ENCODE measurements at regions not wholly inside any gene's neighbourhood (a gene's known extent, or its start where the extent isn't known, plus 50 kb on each side); places are given as distances from the start of the nearest gene placed in this dataset.

- ATAC-seq (no peak), DNase-seq (no peak)
- Histone ChIP-seq H3K27me3 (no peaks in the 10 kb centered on the region), H3K36me3 (no peaks in the 10 kb centered on the region), H3K4me1 (no peaks in the 10 kb centered on the region), H3K27ac (no peak overlapping the region), H3K4me3 (no peak overlapping the region), H3K9me3 (no peaks in the 10 kb centered on the region)
- in situ Hi-C loops (cut with MboI; ENCODE audit: low sequenced_read_pairs in 4 of 4): no loop called here
- intact Hi-C loops (cut with DNase I; ENCODE audit: low total_unique reads): no loop called here
- TF ChIP-seq CTCF (IDR thresholded peaks at IDR 0.05 in 4 of 5, conservative IDR thresholded peaks at IDR 0.05 in 1 of 5): no peak
- no peak for TF ChIP-seq POLR2A (IDR thresholded peaks at IDR 0.05)
Measured at GRCh38 chr4:127445471-127445870, 187.3 kb upstream of the INTU start.

- no peak for TF ChIP-seq POLR2A (IDR thresholded peaks at IDR 0.05)
- TF ChIP-seq CTCF (IDR thresholded peaks at IDR 0.05 in 4 of 5, conservative IDR thresholded peaks at IDR 0.05 in 1 of 5): no peak
- Histone ChIP-seq H3K4me1 (no peaks in the 10 kb centered on the region), H3K4me3 (no peak overlapping the region), H3K9me3 (no peaks in the 10 kb centered on the region), H3K27me3 (no peaks in the 10 kb centered on the region), H3K36me3 (no peaks in the 10 kb centered on the region), H3K27ac (no peak overlapping the region)
- no peak for ATAC-seq
- no peak for DNase-seq
- in situ Hi-C loops (cut with MboI; ENCODE audit: low sequenced_read_pairs in 4 of 4): no loop called here
- intact Hi-C loops (cut with DNase I; ENCODE audit: low total_unique reads): no loop called here
Measured at GRCh38 chr4:127446427-127446885, 186.3 kb upstream of the INTU start.

- in situ Hi-C loops (cut with MboI; ENCODE audit: low sequenced_read_pairs in 4 of 4) (no loop called here), intact Hi-C loops (cut with DNase I; ENCODE audit: low total_unique reads) (no loop called here)
- H3K4me1 ChIP-seq: no peaks in the 10 kb centered on the region
- DNase-seq (no peak), ATAC-seq (no peak)
- H3K27me3 ChIP-seq: no peaks in the 10 kb centered on the region
- H3K4me3 ChIP-seq: no peak overlapping the region
- TF ChIP-seq POLR2A (IDR thresholded peaks at IDR 0.05) (no peak), CTCF (IDR thresholded peaks at IDR 0.05 in 4 of 5, conservative IDR thresholded peaks at IDR 0.05 in 1 of 5) (no peak)
- H3K36me3 ChIP-seq: no peaks in the 10 kb centered on the region
- H3K27ac ChIP-seq: no peak overlapping the region
- no peaks in the 10 kb centered on the region for H3K9me3 ChIP-seq
Measured at GRCh38 chr4:127448986-127449385, 183.8 kb upstream of the INTU start.

- Histone ChIP-seq H3K9me3 (no peaks in the 10 kb centered on the region), H3K27me3 (no peaks in the 10 kb centered on the region), H3K4me1 (no peaks in the 10 kb centered on the region), H3K36me3 (no peaks in the 10 kb centered on the region), H3K27ac (no peak overlapping the region), H3K4me3 (no peak overlapping the region)
- TF ChIP-seq CTCF (IDR thresholded peaks at IDR 0.05 in 4 of 5, conservative IDR thresholded peaks at IDR 0.05 in 1 of 5): no peak
- TF ChIP-seq POLR2A (IDR thresholded peaks at IDR 0.05): no peak
- ATAC-seq: no peak
- in situ Hi-C loops (cut with MboI; ENCODE audit: low sequenced_read_pairs in 4 of 4) (no loop called here), intact Hi-C loops (cut with DNase I; ENCODE audit: low total_unique reads) (no loop called here)
- no peak for DNase-seq
Measured at GRCh38 chr4:127449449-127449848, 183.3 kb upstream of the INTU start.

- H3K4me1 ChIP-seq: no peaks in the 10 kb centered on the region
- TF ChIP-seq POLR2A (IDR thresholded peaks at IDR 0.05) (no peak), CTCF (IDR thresholded peaks at IDR 0.05 in 4 of 5, conservative IDR thresholded peaks at IDR 0.05 in 1 of 5) (no peak)
- intact Hi-C loops (cut with DNase I; ENCODE audit: low total_unique reads) (no loop called here), in situ Hi-C loops (cut with MboI; ENCODE audit: low sequenced_read_pairs in 4 of 4) (no loop called here)
- no peaks in the 10 kb centered on the region for H3K27me3 ChIP-seq
- H3K27ac ChIP-seq: no peak overlapping the region
- DNase-seq (no peak), ATAC-seq (no peak)
- no peaks in the 10 kb centered on the region for H3K9me3 ChIP-seq
- H3K36me3 ChIP-seq: no peaks in the 10 kb centered on the region
- no peak overlapping the region for H3K4me3 ChIP-seq
Measured at GRCh38 chr4:127450276-127450675, 182.5 kb upstream of the INTU start.
